Body of pancreas (tissue), 4 donors: ENCODE measurements at regions not wholly inside any gene's neighbourhood (a gene's known extent, or its start where the extent isn't known, plus 50 kb on each side); places are given as distances from the start of the nearest gene placed in this dataset.

Source experiments
- CTCF ChIP-seq, 7 experiments: fragments of 450-650 bp in 4 of 7; fragments of 200-600 bp in 3 of 7; sonication (generic) in 3 of 7; IDR thresholded peaks; one replicate each; pipeline ENCODE4 v1.5.1; 2016 to 2019; ENCODE audit warnings: antibody characterized with exemption in 7 of 7
- POLR2A ChIP-seq, 3 donors: fragments of 450-650 bp; IDR thresholded peaks; one replicate each; pipeline ENCODE4 v1.6.1; 2016; ENCODE audit warnings: antibody characterized with exemption in 3 of 3, mild to moderate bottlenecking in 2 of 3

DNA sequence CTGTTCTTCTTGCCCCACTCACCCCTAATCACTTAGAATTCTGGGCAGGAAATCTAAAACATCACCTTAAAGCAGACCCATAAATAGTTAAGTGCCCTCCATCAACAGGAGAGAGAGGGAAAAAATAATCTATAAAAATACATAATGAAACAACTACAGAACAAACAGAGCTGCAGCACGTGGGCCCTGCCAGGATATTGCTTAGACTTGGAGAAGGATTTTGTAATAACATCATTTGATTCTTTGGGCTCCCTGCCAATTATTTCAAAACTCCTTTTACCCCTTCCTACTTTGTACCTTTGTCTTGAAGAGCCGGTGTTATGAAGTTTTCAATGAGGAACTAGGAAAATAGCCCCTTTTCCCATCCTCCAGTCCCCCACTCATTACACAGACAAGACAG lies 130.6 kb upstream of the TOX3 start:
- TF ChIP-seq CTCF (IDR thresholded peaks at IDR 0.05) (no peak), POLR2A (IDR thresholded peaks at IDR 0.05) (no peak)
